AG04449 (cell line): ENCODE measurements at regions not wholly inside any gene's neighbourhood (a gene's known extent, or its start where the extent isn't known, plus 50 kb on each side); places are given as distances from the start of the nearest gene placed in this dataset.

ENCODE experiments used
- CTCF ChIA-PET: fragments of 350-600 bp; formaldehyde crosslinking; extraction: SDS; loops from one replicate; lab custom pipeline; 2021; ENCODE audit warnings: antibody characterized with exemption; lab: Yijun Ruan, JAX
- POLR2A ChIA-PET: fragments of 400-600, 350-600 bp; formaldehyde crosslinking; extraction: SDS; loops from one replicate; lab custom pipeline; 2020; ENCODE audit warnings: antibody characterized with exemption, inconsistent platforms; lab: Yijun Ruan, JAX
- DNase-seq: peaks from one replicate; pipeline ENCODE4 v3.0.0-alpha.2; 2010; ENCODE audit warnings: low read depth, low spot score
- H3K4me3 ChIP-seq: 2 replicates; pipeline ENCODE4 v1.5.1; 2011; ENCODE audit warnings: low read depth, mild to moderate bottlenecking, control low read depth, low read length
- CTCF ChIP-seq: IDR thresholded peaks from one replicate; pipeline ENCODE4 v1.5.1; 2011; ENCODE audit warnings: mild to moderate bottlenecking, moderate library complexity, low read length, control low read depth, inconsistent platforms; ENCODE audit not compliant: insufficient read depth; ENCODE audit errors: missing control alignments

GRCh38 chr9:75389101-75389500 is 300.8 kb downstream of the OSTF1 start:
- ChIA-PET POLR2A (no interaction called here), CTCF (no interaction called here)
- TF ChIP-seq CTCF, result no peak
- no peak overlapping the region for H3K4me3 ChIP-seq
- no peak for DNase-seq

- CTCF ChIA-PET, result no interaction called here
These were observed 302.6 kb downstream of the OSTF1 start for GRCh38 chr9:75390951-75391350.

GRCh38 chr9:75391497-75391896 is 303.2 kb downstream of the OSTF1 start:
- CTCF ChIA-PET, result no interaction called here

More at GRCh38 chr9:75390951-75391350, 302.6 kb downstream of the OSTF1 start:
- no peak for DNase-seq
- no peak for TF ChIP-seq CTCF
- POLR2A ChIA-PET, result no interaction called here
- no peak overlapping the region for H3K4me3 ChIP-seq

GRCh38 chr9:75395336-75395735 is 307.0 kb downstream of the OSTF1 start:
- ChIA-PET POLR2A (no interaction called here), CTCF (no interaction called here)
- no peak for DNase-seq
- no peak for TF ChIP-seq CTCF
- H3K4me3 ChIP-seq, result no peak overlapping the region

More at GRCh38 chr9:75391497-75391896, 303.2 kb downstream of the OSTF1 start:
- POLR2A ChIA-PET, result no interaction called here
- TF ChIP-seq CTCF, result no peak
- no peak overlapping the region for H3K4me3 ChIP-seq
- no peak for DNase-seq

- CTCF ChIA-PET, result interaction anchor here (0.5 kb wide), 1 partner anchor 8 kb away, joined by 3 read pairs; no protein-coding TSS in a partner anchor
- DNase-seq, result no peak
- no peak overlapping the region for H3K4me3 ChIP-seq
- TF ChIP-seq CTCF, result no peak
- POLR2A ChIA-PET, result no interaction called here
These were observed 309.5 kb downstream of the OSTF1 start for GRCh38 chr9:75397836-75398235.

- ChIA-PET CTCF (no interaction called here), POLR2A (no interaction called here)
- no peak overlapping the region for H3K4me3 ChIP-seq
- no peak for TF ChIP-seq CTCF
- no peak for DNase-seq
These were observed 320.1 kb downstream of the OSTF1 start for GRCh38 chr9:75408391-75408790.
